IgD-negative memory B cell (primary cell): ENCODE measurements at regions not wholly inside any gene's neighbourhood (a gene's known extent, or its start where the extent isn't known, plus 50 kb on each side); places are given as distances from the start of the nearest gene placed in this dataset.

Experiments
- H3K27ac Mint-ChIP-seq, 3 donors: one replicate each; pipeline ENCODE4 v1.8.0; 2020 to 2022; ENCODE audit warnings: mild to moderate bottlenecking in 3 of 3, mixed read lengths in 3 of 3, moderate library complexity in 1 of 3
- H3K27me3 Mint-ChIP-seq: one replicate; pipeline ENCODE4 v1.8.0; 2021; ENCODE audit warnings: mixed read lengths
- H3K36me3 Mint-ChIP-seq: one replicate; pipeline ENCODE4 v1.8.0; 2020; ENCODE audit warnings: mild to moderate bottlenecking, mixed read lengths
- H3K4me1 Mint-ChIP-seq, 3 donors: one replicate each; pipeline ENCODE4 v1.8.0; 2020 to 2022; ENCODE audit warnings: mixed read lengths in 3 of 3, mild to moderate bottlenecking in 1 of 3
- H3K4me3 Mint-ChIP-seq, 4 donors: one replicate each; pipeline ENCODE4 v1.8.0; 2020 to 2022; ENCODE audit warnings: mild to moderate bottlenecking in 4 of 4, mixed read lengths in 4 of 4, moderate library complexity in 3 of 4
- H3K9me3 Mint-ChIP-seq, 3 donors: one replicate each; pipeline ENCODE4 v1.8.0; 2020 to 2021; ENCODE audit warnings: mixed read lengths in 3 of 3, mild to moderate bottlenecking in 1 of 3

DNA sequence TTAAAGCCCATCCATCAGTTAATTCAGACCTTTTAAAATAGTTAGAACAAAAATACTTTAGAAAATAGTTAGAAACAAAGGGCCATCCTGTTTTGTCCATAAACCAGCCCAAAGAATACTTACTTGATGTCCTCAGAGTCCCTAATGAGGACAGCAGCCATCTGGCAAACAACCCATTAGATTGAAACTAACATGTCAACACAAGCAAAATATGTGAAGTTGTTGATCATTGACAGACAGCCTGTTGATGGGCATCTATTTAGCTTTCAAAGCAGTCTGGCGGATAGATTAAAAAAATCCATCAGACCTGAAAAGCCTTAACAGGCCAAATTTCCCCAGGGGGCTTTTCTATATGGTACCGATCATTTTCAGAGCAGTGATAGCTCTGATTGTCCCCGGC lies 154.2 kb upstream of the TSHZ2 start:
- no peak overlapping the region for H3K4me3 Mint-ChIP-seq
- H3K4me1 Mint-ChIP-seq = no peaks in the 10 kb centered on the region
- no peaks in the 10 kb centered on the region for H3K36me3 Mint-ChIP-seq
- peaks cover 11% of the 10 kb centered on the region for H3K27me3 Mint-ChIP-seq
- H3K27ac Mint-ChIP-seq = no peak overlapping the region
- H3K9me3 Mint-ChIP-seq = no peaks in the 10 kb centered on the region

- Mint-ChIP-seq H3K4me3 (no peak overlapping the region), H3K27me3 (peaks cover 11% of the 10 kb centered on the region), H3K4me1 (no peaks in the 10 kb centered on the region), H3K27ac (no peak overlapping the region), H3K36me3 (no peaks in the 10 kb centered on the region), H3K9me3 (no peaks in the 10 kb centered on the region)
Measured at GRCh38 chr20:52817511-52817910, 154.6 kb upstream of the TSHZ2 start.

GRCh38 chr20:52814371-52814770 lies 157.8 kb upstream of the TSHZ2 start:
- Mint-ChIP-seq H3K4me3 (no peak overlapping the region), H3K27me3 (peaks cover 12% of the 10 kb centered on the region)

GRCh38 chr20:52812231-52812847 lies 159.8 kb upstream of the TSHZ2 start:
- H3K36me3 Mint-ChIP-seq = no peaks in the 10 kb centered on the region
- peaks cover 14% of the 10 kb centered on the region for H3K27me3 Mint-ChIP-seq
- H3K4me1 Mint-ChIP-seq = no peaks in the 10 kb centered on the region
- H3K9me3 Mint-ChIP-seq = no peaks in the 10 kb centered on the region
- no peak overlapping the region for H3K27ac Mint-ChIP-seq
- H3K4me3 Mint-ChIP-seq = no peak overlapping the region

More at GRCh38 chr20:52814371-52814770, 157.8 kb upstream of the TSHZ2 start:
- H3K36me3 Mint-ChIP-seq = no peaks in the 10 kb centered on the region
- no peaks in the 10 kb centered on the region for H3K9me3 Mint-ChIP-seq
- peak overlapping the region in 1 of 3 donors; percentile 13 for H3K27ac Mint-ChIP-seq
- H3K4me1 Mint-ChIP-seq = no peaks in the 10 kb centered on the region

DNA sequence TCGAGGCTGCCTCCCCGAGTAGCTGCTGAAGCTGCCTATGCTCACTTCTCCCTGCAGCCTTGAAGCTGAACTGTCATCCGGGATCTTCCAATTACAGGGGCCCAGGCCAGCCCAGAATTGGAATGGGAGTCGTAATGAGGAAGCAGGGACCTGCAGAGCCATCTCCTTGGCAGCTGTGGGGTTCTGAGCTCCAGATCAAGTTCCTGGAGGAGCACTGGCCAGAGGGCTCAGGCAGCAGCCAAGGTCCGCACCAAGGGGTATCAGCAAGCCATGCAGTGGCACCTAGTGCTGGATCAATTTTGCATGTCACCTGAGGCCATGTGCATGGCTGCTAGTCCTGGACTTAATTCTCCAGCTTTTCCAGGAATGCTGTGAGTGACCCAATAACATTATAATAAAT lies 163.2 kb upstream of the TSHZ2 start:
- Mint-ChIP-seq H3K4me1 (no peaks in the 10 kb centered on the region), H3K4me3 (no peak overlapping the region), H3K9me3 (peaks cover 0 to 2% (median 0%) of the 10 kb centered on the region in 3 donors), H3K27ac (no peak overlapping the region), H3K36me3 (no peaks in the 10 kb centered on the region), H3K27me3 (peaks cover 11% of the 10 kb centered on the region)

DNA sequence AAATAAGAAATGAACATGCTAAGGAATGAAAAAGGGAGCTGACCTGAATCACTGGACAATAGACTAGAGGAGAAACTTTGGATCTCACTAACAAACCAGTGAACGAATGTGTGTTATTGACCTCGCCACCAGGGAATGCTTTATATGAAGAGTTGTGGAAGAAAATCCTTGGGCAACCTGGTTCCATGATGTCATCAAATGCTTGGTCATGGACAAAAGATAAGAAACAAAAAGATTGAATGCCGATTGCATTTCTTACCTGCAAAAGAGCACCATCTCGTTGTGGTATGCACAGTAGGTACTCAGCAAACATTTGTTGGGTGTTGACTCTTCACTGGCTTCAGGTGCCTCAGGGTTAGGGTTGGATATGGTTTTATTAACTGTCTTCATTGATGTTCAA lies 165.2 kb upstream of the TSHZ2 start:
- peaks cover 0 to 2% (median 0%) of the 10 kb centered on the region in 3 donors for H3K9me3 Mint-ChIP-seq
- H3K4me3 Mint-ChIP-seq = no peak overlapping the region
- H3K27me3 Mint-ChIP-seq = peaks cover 11% of the 10 kb centered on the region
- no peak overlapping the region for H3K27ac Mint-ChIP-seq
- no peaks in the 10 kb centered on the region for H3K36me3 Mint-ChIP-seq
- no peaks in the 10 kb centered on the region for H3K4me1 Mint-ChIP-seq

DNA sequence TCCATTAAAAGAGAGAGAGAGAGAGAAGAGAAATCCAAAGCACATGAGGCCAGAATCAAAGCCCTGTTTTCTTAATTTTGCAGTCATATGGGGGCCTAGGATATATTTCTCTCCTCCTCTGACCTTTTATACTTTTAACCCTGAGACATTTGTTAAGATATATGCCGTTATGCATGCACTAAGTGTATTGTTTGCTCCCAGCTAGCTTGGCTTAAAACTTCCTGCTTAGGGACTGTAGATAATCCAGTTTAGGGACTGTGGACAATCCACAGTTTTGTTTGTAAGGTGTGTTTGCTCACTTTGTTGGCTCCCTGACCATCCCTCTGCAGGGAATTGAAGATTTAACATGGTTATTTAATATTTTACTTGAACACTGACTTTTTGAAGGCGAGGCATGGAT lies 166.3 kb upstream of the TSHZ2 start:
- Mint-ChIP-seq H3K4me3 (no peak overlapping the region), H3K36me3 (no peaks in the 10 kb centered on the region), H3K9me3 (peaks cover 0 to 2% (median 0%) of the 10 kb centered on the region in 3 donors), H3K27ac (no peak overlapping the region), H3K27me3 (peaks cover 10% of the 10 kb centered on the region), H3K4me1 (no peaks in the 10 kb centered on the region)

DNA sequence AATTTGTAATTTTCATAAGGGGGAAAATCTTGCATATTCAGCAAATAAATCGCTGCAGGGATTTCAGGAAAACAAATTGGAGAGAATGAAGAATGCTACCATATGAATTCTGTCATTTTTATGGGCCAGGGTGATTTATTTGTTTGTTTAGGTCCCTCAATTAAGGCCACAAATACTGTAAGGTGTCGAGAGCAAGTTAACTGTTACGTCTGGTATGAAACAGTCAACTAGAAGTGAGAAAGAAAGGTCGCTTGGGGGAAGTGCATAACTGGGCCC lies 166.9 kb upstream of the TSHZ2 start:
- peaks cover 0 to 2% (median 2%) of the 10 kb centered on the region in 3 donors for H3K9me3 Mint-ChIP-seq
- H3K36me3 Mint-ChIP-seq = no peaks in the 10 kb centered on the region
- peaks cover 6% of the 10 kb centered on the region for H3K27me3 Mint-ChIP-seq
- no peak overlapping the region for H3K4me3 Mint-ChIP-seq
- H3K4me1 Mint-ChIP-seq = no peaks in the 10 kb centered on the region
- no peak overlapping the region for H3K27ac Mint-ChIP-seq

GRCh38 chr20:52804497-52805295 lies 167.5 kb upstream of the TSHZ2 start:
- Mint-ChIP-seq H3K27me3 (peaks cover 6% of the 10 kb centered on the region), H3K4me3 (no peak overlapping the region), H3K36me3 (no peaks in the 10 kb centered on the region), H3K9me3 (peaks cover 0 to 2% (median 2%) of the 10 kb centered on the region in 3 donors), H3K27ac (no peak overlapping the region), H3K4me1 (no peaks in the 10 kb centered on the region)

DNA sequence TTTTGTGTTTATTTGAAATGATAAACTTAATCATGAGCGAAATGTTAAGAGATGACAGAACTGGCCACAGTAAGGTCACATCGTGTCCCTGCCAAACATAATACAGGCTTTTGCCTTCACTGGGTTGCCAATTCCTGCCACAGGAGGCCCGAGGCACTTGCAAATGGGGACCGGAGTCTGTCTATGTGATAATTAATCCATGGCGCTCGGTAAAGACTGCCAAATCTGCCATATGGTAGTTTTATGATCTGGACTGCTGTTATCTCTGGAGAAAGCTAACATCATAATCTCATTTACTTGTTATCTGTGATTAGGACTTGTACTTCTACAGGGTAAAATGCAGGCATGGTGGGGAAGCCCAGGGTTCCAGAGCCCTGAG lies 170.5 kb upstream of the TSHZ2 start:
- Mint-ChIP-seq H3K36me3 (no peaks in the 10 kb centered on the region), H3K27ac (no peak overlapping the region), H3K27me3 (peaks cover 4% of the 10 kb centered on the region), H3K4me1 (no peaks in the 10 kb centered on the region), H3K9me3 (peaks cover 0 to 2% (median 2%) of the 10 kb centered on the region in 3 donors), H3K4me3 (no peak overlapping the region)

DNA sequence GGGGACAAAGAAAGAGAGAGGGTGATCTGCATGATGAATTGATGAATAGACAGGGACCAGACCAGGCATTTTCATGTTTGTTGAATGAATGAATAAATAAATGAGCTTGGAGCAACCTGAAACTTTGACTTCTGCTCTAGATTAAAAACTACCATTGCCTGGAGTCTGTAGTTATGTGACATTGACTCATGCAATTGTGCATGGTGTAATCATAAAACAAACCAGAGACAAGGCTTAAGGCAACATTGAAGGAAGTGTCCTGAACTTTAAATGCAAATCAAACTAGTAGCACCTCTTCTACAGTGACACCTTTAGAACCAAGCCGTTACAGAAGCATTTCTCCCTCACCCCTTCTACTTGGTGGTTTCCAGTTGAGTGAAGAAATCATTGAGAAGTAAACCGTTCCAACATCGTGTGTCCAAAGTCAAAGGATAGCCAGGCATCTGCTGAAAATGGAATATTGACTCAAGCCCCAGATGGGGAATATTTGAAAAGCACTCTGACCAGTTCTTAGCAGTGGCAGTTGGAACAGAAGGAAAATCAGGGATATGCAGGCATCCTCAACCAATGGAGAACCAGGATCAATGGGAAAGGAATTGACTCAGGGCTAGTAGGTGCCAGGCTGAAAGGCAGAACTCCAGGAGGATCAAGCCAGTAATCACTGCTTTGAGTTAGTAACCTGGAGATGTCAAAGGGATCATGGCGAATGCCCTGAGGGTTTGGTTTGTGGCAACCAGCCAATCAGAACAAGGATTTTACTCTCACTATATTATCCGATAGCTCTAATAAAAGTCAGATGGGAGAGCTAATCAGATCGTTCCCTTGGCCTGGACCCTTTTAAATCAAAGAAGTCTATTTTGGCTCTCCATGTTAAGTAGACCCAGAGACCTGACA lies 171.2 kb upstream of the TSHZ2 start:
- peaks cover 0 to 2% (median 0%) of the 10 kb centered on the region in 3 donors for H3K9me3 Mint-ChIP-seq
- no peaks in the 10 kb centered on the region for H3K36me3 Mint-ChIP-seq
- no peaks in the 10 kb centered on the region for H3K4me1 Mint-ChIP-seq
- peaks cover 1% of the 10 kb centered on the region for H3K27me3 Mint-ChIP-seq
- no peak overlapping the region for H3K4me3 Mint-ChIP-seq
- no peak overlapping the region for H3K27ac Mint-ChIP-seq

DNA sequence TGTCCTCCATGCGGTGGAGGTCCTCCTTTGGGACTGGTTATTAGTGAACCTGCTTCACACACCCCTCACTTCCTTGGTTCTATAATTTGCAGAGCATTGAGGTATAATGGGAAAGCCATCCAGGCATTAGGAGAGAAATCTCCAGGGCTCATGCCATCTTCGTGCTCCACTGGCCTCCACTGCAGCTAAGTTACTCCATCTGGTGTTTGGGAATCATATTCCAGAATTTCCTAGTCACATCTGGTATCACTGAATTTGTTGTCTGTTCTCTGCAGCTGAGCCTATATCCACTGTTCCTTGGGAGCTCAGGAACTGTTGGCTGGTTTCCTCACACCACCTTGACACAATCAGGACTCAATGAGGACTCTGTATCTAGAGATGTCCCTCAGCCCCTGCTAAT lies 173.0 kb upstream of the TSHZ2 start:
- H3K27me3 Mint-ChIP-seq = peaks cover 1% of the 10 kb centered on the region
- no peaks in the 10 kb centered on the region for H3K4me1 Mint-ChIP-seq
- H3K27ac Mint-ChIP-seq = no peak overlapping the region
- H3K36me3 Mint-ChIP-seq = no peaks in the 10 kb centered on the region
- H3K9me3 Mint-ChIP-seq = peaks cover 0 to 2% (median 0%) of the 10 kb centered on the region in 3 donors
- no peak overlapping the region for H3K4me3 Mint-ChIP-seq

DNA sequence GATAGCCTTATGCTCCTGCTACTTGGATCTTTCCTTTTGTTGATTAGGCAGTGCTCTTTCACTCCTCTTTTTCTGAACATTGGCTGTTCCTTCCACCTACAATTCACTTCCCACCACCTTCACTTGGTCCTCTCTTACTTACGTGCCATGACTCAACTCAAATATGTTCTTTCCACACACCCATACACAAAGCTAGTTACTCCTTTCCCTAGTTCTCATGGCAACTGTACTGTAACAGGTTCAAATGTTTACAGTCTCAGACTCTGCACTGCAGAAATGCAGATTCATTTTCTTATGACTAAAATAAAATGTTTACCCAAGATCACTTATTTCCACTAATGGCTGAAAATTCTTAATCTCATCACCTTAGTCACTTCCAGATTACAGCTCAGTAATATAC lies 174.0 kb upstream of the TSHZ2 start:
- no peak overlapping the region for H3K4me3 Mint-ChIP-seq
- no peak overlapping the region for H3K27ac Mint-ChIP-seq
- peaks cover 0 to 2% (median 0%) of the 10 kb centered on the region in 3 donors for H3K9me3 Mint-ChIP-seq

DNA sequence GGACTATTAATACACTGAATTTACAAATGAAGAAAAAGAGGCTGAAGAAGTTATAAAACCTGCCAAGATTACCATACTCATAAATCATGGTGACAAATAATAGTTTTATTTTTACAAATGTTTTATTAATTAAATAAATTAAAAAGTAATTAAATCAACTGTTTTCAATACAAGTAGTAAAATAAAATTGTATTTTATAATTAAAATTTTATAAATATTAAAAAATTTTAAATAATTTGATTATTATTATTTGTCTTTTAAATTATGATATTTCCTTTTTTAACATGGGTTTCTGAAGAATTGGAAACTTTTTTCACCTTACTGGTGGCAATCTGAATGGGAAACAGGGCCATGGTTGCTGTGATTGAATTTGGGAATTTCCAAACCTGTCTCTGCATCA lies 177.3 kb upstream of the TSHZ2 start:
- H3K27me3 Mint-ChIP-seq = peaks cover 1% of the 10 kb centered on the region
- no peak overlapping the region for H3K27ac Mint-ChIP-seq
- H3K4me1 Mint-ChIP-seq = no peaks in the 10 kb centered on the region
- no peaks in the 10 kb centered on the region for H3K36me3 Mint-ChIP-seq
- no peak overlapping the region for H3K4me3 Mint-ChIP-seq
- no peaks in the 10 kb centered on the region for H3K9me3 Mint-ChIP-seq

More for the DNA sequence above, 174.0 kb upstream of the TSHZ2 start:
- H3K4me1 Mint-ChIP-seq = no peaks in the 10 kb centered on the region
- H3K36me3 Mint-ChIP-seq = no peaks in the 10 kb centered on the region
- peaks cover 1% of the 10 kb centered on the region for H3K27me3 Mint-ChIP-seq

DNA sequence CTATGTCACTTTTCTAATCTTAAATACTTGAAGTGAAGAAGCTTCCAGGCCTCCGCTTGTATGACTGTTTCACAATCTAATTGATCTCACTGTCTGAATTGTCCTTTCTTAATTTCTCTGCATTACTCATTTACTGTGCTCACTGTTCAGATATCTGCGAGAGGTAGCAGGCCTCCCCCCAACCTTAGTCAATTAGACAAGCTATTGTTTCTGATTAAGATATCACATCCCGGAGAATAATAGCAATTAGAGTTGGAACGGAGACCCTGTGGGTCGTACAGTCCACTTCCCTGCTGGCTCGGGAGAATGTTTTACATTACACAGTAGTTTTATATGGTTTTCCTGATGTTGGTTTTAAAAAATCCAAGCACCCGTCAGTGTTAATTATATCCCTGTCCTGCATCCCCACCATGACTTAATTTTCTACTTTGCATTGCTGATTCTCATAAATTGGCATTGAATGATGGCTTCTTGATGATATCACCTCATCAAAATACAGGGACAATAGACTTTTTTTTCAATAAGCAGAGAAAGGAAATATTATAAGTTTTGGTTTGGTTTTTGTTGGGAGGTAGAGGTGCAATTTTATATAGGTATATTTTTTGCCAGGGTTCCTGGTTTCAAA lies 178.7 kb upstream of the TSHZ2 start:
- no peaks in the 10 kb centered on the region for H3K36me3 Mint-ChIP-seq
- H3K27ac Mint-ChIP-seq = no peak overlapping the region
- no peak overlapping the region for H3K4me3 Mint-ChIP-seq
- H3K9me3 Mint-ChIP-seq = no peaks in the 10 kb centered on the region
- H3K27me3 Mint-ChIP-seq = peaks cover 1% of the 10 kb centered on the region
- H3K4me1 Mint-ChIP-seq = no peaks in the 10 kb centered on the region
